HG02798 (cell line): ENCODE measurements at regions not wholly inside any gene's neighbourhood (a gene's known extent, or its start where the extent isn't known, plus 50 kb on each side); places are given as distances from the start of the nearest gene placed in this dataset.

ENCODE experiments used
- ATAC-seq: cut with Tn5 transposase; IDR thresholded peaks from one replicate; pipeline ENCODE4 v1.9.1; 2021; ENCODE audit warnings: mild to moderate bottlenecking; ENCODE audit not compliant: unreplicated experiment, poor library complexity

DNA sequence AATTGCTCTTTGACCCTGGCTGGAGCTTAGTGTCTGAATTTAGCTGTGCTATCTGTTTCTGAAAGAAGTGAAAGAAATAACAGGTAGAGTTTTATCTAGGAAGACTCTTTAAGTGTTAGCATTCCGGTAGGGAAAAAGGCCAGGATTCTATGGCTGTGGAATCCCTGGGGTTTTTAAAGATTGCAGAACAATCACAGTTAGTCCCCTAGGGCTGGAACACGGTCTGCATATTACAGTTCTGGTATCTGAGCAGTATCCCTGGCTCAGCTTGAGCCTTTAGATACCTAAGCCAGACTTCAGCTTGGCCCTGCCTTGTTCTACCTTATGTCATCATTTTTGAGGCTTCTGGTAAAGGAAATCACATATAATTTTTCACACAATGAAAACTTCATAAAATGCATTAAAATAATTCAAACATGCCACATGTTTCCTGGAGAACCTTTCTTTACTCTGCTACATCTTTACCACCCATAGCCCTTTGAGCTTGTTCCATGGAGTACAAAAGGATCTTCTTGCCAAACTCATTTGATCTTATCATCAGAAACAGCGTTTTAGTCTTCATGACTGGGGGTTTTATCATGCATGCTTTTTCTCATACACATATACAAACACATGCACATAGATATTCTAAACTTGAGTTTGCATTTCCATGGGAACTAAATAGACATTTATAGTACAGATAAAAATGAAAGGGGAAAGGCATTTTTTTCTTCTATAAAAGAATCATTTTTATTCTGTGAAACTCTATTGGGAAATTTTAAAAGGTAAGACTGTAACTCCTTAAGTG lies 410.8 kb downstream of the CETN3 start:
- no peak for ATAC-seq

- ATAC-seq = no peak
Measured at GRCh38 chr5:89996890-89997289, 412.7 kb downstream of the CETN3 start.

DNA sequence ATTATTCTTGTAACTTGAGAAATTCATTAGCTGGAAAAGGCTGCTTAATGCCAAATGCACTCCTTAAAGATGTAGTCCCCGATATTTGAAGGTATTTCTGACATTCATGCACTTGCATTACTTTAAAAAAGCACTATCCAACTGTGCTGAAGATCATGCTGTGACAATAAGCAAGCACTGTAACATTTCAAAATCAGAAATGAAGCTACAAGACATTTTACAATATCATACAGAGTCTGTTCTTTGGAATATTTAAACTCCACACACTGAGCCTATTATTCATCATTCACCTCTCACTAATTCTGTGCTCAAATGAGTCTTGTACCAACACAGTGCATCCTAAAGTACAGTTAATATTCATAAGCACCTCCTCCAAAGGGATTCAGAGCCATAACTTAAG lies 413.2 kb downstream of the CETN3 start:
- ATAC-seq = no peak

DNA sequence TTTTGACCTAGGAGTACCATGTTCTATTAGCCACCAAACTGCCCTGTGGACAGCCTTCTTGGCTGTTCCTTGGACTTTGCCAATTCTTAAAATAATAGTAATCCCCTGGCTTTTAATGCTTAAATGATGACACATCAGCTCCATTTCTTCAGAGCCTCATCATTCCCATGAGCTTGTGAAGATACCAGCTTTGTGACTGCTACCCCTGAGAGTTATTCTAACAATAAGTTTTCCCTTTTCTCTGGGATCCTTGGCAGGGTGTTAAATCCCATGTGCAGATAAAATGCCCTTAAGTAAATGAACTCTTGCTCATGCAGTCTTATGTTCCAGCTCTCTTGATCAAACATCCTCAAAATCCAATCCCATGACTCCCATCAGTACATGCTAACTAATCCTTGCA lies 415.3 kb downstream of the CETN3 start:
- ATAC-seq = no peak

DNA sequence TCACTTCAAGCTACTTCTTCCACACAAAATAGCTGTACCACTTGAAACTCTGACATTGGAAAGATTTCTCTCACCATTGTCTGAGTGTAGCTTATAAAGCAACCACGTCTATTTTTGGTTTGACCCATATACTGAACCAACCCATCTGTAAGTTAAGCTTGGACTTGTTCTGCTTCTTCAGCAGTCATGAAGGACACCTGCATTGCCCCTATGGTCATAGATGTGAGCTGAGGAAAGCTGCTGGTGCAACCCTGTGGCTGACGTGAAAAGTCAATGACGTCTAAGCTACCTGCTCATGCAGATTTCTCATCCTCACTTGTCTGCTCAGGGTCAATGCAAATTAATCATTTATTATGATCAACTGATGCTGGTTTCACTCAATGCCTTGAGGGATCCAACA lies 417.4 kb downstream of the CETN3 start:
- no peak for ATAC-seq

GRCh38 chr5:89991592-89991991 lies 418.0 kb downstream of the CETN3 start:
- ATAC-seq = peak; percentile 88

- no peak for ATAC-seq
Measured at GRCh38 chr5:89989776-89990175, 419.8 kb downstream of the CETN3 start.

- no peak for ATAC-seq
Measured at GRCh38 chr5:89988998-89989655, 420.4 kb downstream of the CETN3 start.

- no peak for ATAC-seq
Measured at GRCh38 chr5:89988129-89988810, 421.3 kb downstream of the CETN3 start.

- ATAC-seq = no peak
Measured at GRCh38 chr5:89983216-89983615, 426.3 kb downstream of the CETN3 start.

- no peak for ATAC-seq
Measured at GRCh38 chr5:89981878-89982773, 427.4 kb downstream of the CETN3 start.

- ATAC-seq = no peak
Measured at GRCh38 chr5:89981021-89981420, 428.5 kb downstream of the CETN3 start.

GRCh38 chr5:89973516-89973915 lies 436.0 kb downstream of the CETN3 start:
- no peak for ATAC-seq

DNA sequence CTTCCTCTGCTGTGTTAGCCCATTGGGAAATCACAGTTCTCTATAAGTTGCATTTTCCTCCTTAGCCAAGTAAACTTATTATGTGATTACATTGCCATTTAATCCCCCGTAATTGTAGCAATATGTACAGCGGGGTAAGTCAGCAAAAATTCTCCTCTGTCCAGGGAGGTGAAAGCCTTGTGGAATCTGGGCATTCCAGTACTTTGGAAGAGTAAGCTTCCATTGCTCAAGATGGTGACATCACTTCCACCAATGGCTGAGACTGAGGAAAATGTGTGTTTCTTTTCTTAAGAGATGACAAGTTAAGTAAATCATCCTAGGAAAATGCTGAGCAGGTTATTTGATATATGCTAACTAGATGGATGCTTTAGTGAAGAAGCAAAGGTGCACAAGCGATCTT lies 436.7 kb downstream of the CETN3 start:
- no peak for ATAC-seq

DNA sequence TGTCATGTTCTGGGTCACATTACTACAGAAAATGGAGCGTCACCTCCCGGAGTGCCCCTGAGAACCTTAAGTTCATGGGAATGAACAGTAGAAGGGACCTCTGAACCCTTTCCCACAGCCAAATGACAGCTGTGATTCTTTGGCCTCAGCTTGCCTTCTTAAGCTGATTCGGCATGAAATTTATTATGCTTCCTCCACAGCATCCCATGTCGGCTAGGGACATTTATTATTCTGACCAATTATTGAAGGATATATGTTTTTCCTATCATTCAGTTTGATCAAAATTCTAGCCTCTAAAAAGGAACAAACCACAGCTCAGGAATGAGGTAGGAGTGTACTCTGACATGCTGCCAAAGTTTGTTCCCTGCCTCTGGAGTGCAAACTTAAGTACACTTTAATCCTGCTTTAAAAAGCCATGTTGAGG lies 440.6 kb downstream of the CETN3 start:
- no peak for ATAC-seq

DNA sequence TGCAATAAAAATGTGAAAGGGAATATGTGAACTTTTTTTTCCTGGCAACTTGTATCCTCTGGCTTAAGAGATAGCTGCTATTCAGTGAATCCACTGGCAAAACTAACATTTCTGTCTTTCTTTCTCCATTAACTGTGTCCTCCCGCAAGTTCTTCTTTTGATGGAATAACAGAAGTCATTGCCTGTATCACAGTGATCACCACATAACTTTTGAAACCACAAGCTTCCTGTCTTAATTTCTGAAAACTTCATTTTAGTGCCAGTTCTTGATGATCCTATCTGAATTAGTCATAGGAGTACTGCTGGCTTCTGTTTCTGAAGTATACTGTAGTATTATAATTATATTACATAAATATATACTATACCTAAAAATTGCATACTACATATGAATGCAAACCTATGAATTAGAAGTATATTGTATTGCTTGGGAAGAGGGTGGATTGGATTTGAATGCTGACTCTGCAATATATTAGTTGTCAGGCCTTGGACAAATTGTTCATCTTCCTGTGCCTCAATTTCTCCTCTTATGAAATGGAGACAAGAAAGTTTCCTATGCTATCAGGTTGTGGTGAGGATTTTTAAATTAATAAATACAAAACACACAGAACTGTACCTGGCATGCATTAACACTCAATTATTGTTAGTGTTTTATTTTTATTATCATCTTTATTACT lies 441.6 kb downstream of the CETN3 start:
- ATAC-seq = no peak

- no peak for ATAC-seq
Measured at GRCh38 chr5:89956838-89957237, 452.7 kb downstream of the CETN3 start.

DNA sequence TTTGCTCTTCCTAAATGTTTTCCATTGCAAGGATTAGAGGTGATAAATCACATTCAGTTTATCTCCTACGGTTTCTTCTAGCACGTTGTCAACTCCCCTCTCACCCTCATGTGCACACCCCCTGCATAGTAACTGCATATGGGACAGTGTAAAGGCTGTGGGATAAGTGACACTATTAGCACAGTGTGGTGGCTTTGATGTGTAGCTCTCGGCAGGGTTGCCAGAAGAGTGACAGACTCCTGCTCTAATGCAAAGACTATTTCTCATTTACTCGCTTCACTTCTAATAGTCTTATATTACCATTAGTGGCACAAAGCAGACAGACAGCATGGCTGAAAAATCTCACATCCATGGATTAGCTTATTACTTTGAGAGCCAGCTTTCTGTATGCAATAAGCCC lies 454.6 kb downstream of the CETN3 start:
- ATAC-seq = no peak

DNA sequence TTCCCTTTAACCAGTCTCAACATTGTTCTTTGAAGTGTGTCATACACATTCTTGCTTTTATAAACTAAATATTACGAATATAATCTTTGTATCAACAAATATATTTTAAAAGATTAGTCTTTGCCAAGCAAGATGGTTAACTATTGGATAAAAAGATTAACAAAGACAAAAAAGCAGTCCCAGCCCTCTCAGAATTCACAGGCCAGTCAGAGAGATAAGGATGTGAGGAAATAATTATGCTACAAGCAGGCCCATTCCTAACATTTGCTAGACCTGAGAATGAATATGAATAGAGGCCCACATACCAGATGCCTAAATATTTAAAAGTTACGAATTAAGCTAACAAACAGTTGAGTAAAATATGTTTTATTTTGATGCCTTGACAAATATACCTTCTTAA lies 457.7 kb downstream of the CETN3 start:
- ATAC-seq = no peak

DNA sequence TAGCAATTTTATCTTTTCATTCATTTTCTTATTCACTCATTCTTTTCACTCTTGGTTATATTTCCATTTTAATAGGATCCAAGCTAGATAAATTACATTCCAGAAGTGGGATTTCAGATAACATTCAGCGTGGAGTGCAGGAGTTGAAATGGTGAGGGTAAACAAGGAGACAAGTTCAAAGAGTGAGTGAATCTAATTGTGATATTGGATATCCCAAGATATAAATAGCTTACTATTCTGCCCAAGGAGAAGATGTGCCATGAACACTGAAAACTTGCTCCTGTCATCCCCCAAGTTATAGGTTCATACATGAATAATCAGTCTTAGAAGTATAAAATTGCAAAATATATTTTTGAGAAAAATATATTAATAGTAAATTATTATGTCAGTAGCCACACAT lies 459.3 kb downstream of the CETN3 start:
- no peak for ATAC-seq
